Naive B cell (primary cell): ENCODE measurements at regions not wholly inside any gene's neighbourhood (a gene's known extent, or its start where the extent isn't known, plus 50 kb on each side); places are given as distances from the start of the nearest gene placed in this dataset.

Experiments
- ATAC-seq, 2 donors: fragments of 150-1000 bp; cut with Tn5 transposase; 2 replicates each; pipeline ENCODE4 v1.10.0; 2021; ENCODE audit warnings: low read depth in 2 of 2, mild to moderate bottlenecking in 2 of 2, moderate library complexity in 2 of 2
- DNase-seq: peaks from one replicate; pipeline ENCODE4 v3.0.0; 2022
- H3K27ac Mint-ChIP-seq, 6 donors: one replicate each; pipeline ENCODE4 v1.8.0; 2020 to 2022; ENCODE audit warnings: mild to moderate bottlenecking in 6 of 6, mixed read lengths in 6 of 6, moderate library complexity in 5 of 6, inconsistent platforms in 2 of 6
- H3K27me3 Mint-ChIP-seq, 3 donors: one replicate each; pipeline ENCODE4 v1.8.0; 2021 to 2022; ENCODE audit warnings: mixed read lengths in 3 of 3, mild to moderate bottlenecking in 1 of 3
- H3K36me3 Mint-ChIP-seq, 2 donors: one replicate each; pipeline ENCODE4 v1.8.0; 2020 to 2022; ENCODE audit warnings: mixed read lengths in 2 of 2, inconsistent platforms in 1 of 2, mild to moderate bottlenecking in 1 of 2
- H3K4me1 Mint-ChIP-seq, 3 donors: one replicate each; pipeline ENCODE4 v1.8.0; 2020 to 2022; ENCODE audit warnings: mixed read lengths in 3 of 3, inconsistent platforms in 1 of 3, mild to moderate bottlenecking in 1 of 3, moderate library complexity in 1 of 3
- H3K4me3 Mint-ChIP-seq, 8 donors: one replicate each; pipeline ENCODE4 v1.8.0; 2020 to 2022; ENCODE audit warnings: mild to moderate bottlenecking in 8 of 8, mixed read lengths in 8 of 8, moderate library complexity in 8 of 8, inconsistent platforms in 2 of 8
- H3K9me3 Mint-ChIP-seq, 7 donors: one replicate each; pipeline ENCODE4 v1.8.0; 2020 to 2022; ENCODE audit warnings: mixed read lengths in 7 of 7, mild to moderate bottlenecking in 5 of 7, inconsistent platforms in 2 of 7, moderate library complexity in 1 of 7

DNA sequence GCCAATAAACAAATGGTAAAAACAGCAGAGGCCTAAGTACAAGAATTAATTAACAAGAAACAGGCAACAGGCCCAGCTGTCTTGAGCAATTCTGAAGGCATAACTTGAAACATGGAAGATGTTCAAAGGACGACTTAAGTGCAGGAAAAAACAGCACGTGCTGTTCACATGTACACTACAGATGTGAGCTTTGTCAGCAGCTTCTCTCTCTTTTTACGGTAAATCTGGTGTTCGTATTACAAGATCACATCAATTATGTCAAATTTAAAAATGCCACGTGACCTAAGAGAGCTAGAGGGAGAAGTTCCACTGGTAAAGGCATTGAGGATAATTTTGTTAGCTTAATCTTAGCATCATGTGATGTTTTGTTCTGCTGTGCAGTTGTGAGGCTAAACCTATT lies 281.1 kb downstream of the PSAT1 start:
- ATAC-seq (no peak), DNase-seq (no peak)
- H3K27me3 Mint-ChIP-seq, result peaks cover 3 to 12% (median 12%) of the 10 kb centered on the region in 3 donors
- H3K27ac Mint-ChIP-seq, result no peak overlapping the region
- no peaks in the 10 kb centered on the region for H3K36me3 Mint-ChIP-seq
- H3K4me3 Mint-ChIP-seq, result no peak overlapping the region
- no peaks in the 10 kb centered on the region for H3K4me1 Mint-ChIP-seq
- H3K9me3 Mint-ChIP-seq, result no peaks in the 10 kb centered on the region

DNA sequence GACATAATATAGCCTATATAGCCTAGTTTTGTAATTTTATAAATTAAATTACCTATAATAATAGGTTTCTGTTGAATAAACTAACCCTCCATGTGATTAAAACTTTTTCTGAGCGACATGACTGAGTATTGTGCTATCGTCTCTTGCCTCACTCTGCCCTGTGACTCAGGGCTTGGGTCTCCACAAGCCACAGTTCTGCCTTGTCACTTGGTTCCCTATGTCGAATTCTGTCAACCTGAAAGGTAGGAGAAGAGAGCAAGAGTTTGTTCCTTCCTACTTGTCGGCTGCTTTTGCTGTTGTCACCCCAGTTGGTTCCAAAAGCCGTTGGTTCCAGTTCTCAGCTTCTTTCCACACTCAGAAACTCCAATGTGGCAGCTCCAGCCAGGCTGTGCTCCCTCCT lies 285.9 kb downstream of the PSAT1 start:
- Mint-ChIP-seq H3K4me3 (no peak overlapping the region), H3K4me1 (no peaks in the 10 kb centered on the region), H3K27ac (no peak overlapping the region), H3K27me3 (peaks cover 0 to 18% (median 7%) of the 10 kb centered on the region in 3 donors), H3K9me3 (peaks cover 3 to 20% (median 7%) of the 10 kb centered on the region in 7 donors), H3K36me3 (peaks cover 0 to 5% of the 10 kb centered on the region in 2 donors)
- no peak for ATAC-seq
- no peak for DNase-seq

DNA sequence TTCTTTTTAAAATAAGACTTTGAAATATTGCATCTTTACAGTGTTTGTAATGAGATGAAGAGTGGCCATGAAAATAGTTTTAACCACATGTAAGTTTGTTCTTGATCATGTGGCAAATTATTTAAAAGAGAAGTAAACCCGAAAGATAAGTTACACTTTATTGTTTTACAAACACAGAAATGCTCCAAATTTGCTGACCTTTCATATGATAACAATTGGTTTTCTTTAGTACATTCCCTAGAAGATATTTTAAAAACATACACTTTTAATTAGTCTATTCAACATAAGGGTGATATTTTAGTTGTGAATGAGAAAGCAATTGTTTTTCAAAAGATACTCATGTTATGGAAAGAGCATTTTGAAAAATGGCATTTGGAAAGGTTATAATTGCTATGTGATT lies 287.7 kb downstream of the PSAT1 start:
- no peak for ATAC-seq
- H3K9me3 Mint-ChIP-seq, result peaks cover 3 to 20% (median 7%) of the 10 kb centered on the region in 7 donors
- H3K36me3 Mint-ChIP-seq, result peaks cover 0 to 5% of the 10 kb centered on the region in 2 donors
- H3K4me1 Mint-ChIP-seq, result no peaks in the 10 kb centered on the region
- peaks cover 4 to 18% (median 7%) of the 10 kb centered on the region in 3 donors for H3K27me3 Mint-ChIP-seq
- no peak overlapping the region for H3K4me3 Mint-ChIP-seq
- H3K27ac Mint-ChIP-seq, result no peak overlapping the region
- no peak for DNase-seq

DNA sequence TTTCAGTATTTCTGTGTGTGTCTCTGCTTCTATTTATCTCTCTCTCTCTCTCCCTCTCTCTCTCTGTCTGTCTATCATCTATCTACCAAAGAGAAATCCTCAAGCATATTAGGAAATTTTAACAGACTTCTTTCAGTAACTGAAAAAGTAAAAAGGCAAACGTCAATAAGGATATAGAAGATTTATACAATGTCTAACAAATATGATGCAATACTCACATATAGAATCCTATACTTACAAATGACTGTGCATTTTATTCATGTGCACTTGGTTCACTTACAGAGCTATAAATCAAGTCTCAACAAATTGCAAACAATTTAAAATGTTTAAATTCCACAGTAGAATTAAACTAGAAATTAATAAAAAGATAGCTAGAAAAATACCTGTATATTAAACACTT lies 289.0 kb downstream of the PSAT1 start:
- H3K9me3 Mint-ChIP-seq, result peaks cover 3 to 20% (median 7%) of the 10 kb centered on the region in 7 donors
- peaks cover 0 to 5% of the 10 kb centered on the region in 2 donors for H3K36me3 Mint-ChIP-seq
- H3K4me1 Mint-ChIP-seq, result no peaks in the 10 kb centered on the region
- no peak overlapping the region for H3K4me3 Mint-ChIP-seq
- DNase-seq, result no peak
- peaks cover 3 to 10% (median 4%) of the 10 kb centered on the region in 3 donors for H3K27me3 Mint-ChIP-seq
- no peak overlapping the region for H3K27ac Mint-ChIP-seq
- no peak for ATAC-seq

DNA sequence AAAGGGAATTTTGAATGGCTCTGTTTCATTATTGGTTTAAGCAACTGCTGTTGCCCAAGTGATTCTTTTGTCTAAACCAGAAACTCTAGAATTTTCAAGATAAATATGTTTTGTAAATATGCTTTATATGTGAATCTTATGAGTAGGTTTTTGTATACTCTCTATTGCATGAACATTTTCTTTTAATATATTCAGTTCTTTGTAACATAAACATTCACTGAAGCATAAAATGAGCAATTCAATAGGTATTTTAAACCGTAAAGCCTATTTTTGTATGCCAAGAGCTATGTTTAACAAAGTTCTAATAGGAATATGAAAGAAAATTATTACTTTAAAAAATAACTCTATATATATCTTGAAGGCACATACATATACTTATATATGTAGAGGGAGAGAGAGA lies 293.1 kb downstream of the PSAT1 start:
- Mint-ChIP-seq H3K4me3 (no peak overlapping the region), H3K9me3 (peaks cover 0 to 20% (median 7%) of the 10 kb centered on the region in 7 donors), H3K36me3 (peaks cover 0 to 5% of the 10 kb centered on the region in 2 donors), H3K4me1 (no peaks in the 10 kb centered on the region), H3K27ac (no peak overlapping the region), H3K27me3 (peaks cover 0 to 13% (median 4%) of the 10 kb centered on the region in 3 donors)
- DNase-seq, result no peak
- ATAC-seq, result no peak

DNA sequence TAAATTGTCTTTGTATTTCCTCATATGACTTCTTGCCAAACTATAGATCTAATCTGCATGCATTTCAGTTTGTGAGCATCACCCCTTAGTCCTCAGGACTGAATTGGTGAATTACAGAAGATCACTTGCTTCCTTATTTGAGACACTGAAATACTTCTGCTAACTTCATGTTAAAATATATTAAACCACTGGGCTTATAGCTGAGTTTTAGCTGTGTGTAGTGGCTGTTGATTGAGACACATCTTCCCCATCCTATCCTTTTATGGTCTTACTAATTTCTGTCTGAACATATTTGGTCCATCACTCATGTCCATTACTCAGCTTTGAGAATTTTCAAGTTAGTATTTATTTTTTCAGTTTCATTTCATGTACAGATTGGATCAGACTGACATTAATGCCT lies 295.9 kb downstream of the PSAT1 start:
- H3K4me3 Mint-ChIP-seq, result no peak overlapping the region
- peaks cover 0 to 1% (median 0%) of the 10 kb centered on the region in 7 donors for H3K9me3 Mint-ChIP-seq
- no peak overlapping the region for H3K27ac Mint-ChIP-seq
- peaks cover 17 to 26% (median 18%) of the 10 kb centered on the region in 3 donors for H3K27me3 Mint-ChIP-seq
- no peak for DNase-seq
- no peak for ATAC-seq
- no peaks in the 10 kb centered on the region for H3K36me3 Mint-ChIP-seq
- H3K4me1 Mint-ChIP-seq, result no peaks in the 10 kb centered on the region

DNA sequence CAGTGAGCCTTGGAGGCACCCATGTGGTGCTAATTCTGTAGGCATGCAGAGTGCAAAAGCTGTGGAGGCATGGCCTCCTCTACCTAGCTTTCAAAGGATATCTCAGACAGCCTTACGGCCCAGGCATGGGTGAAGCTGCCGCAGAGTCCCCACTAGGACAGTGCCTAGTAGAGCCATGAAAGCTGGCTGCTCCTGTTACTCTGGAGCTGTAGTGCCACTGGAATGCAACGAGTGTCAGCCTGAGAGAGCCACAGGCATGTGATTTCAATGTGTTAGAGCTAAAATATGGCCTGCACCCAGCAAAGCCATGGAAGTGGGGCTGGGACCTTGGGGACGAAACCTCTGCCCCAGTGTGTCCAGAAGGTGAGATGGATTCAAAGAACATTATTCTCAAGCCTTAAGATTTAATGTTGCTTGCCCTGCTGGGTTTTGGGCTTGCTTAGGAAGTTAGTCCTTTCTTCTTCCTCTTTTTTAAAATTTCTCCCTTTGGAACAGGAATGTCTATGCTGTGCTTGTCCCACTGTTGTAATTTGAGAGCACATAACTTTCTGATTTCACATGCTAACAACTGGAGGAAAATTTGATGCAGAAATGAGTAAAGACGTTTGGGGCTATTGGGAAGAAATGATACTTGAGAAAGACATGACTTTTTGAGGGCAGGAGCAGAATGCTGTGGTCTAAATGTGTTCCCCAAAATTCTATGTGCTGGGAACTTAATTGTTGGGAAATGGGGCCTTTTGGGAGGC lies 298.4 kb downstream of the PSAT1 start:
- Mint-ChIP-seq H3K27me3 (peaks cover 15 to 35% (median 22%) of the 10 kb centered on the region in 3 donors), H3K4me3 (no peak overlapping the region), H3K9me3 (peaks cover 0 to 1% (median 0%) of the 10 kb centered on the region in 7 donors), H3K27ac (no peak overlapping the region), H3K4me1 (no peaks in the 10 kb centered on the region), H3K36me3 (no peaks in the 10 kb centered on the region)
- DNase-seq (no peak), ATAC-seq (no peak)

DNA sequence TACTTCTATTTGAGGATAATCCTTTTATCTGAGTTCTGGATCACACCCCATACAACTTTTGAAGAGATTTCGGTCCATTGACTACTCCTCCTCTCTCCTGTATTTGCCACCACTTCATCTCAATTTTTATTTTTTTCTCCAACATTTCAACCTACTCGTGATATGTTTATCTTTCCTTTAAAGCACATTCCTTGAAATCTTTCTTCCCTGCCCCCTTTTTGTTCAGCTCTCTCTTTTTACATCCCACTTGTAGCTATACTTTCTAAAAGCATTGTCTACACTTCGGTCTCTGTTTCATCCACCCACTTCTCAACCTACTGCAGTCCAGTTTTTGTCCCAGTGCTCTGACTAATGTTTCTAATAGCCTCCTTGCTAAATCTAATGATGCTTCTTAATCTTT lies 299.4 kb downstream of the PSAT1 start:
- no peak overlapping the region for H3K4me3 Mint-ChIP-seq
- DNase-seq (no peak), ATAC-seq (no peak)
- peaks cover 0 to 1% (median 0%) of the 10 kb centered on the region in 7 donors for H3K9me3 Mint-ChIP-seq
- no peaks in the 10 kb centered on the region for H3K36me3 Mint-ChIP-seq
- H3K27me3 Mint-ChIP-seq, result peaks cover 15 to 35% (median 22%) of the 10 kb centered on the region in 3 donors
- H3K27ac Mint-ChIP-seq, result no peak overlapping the region
- no peaks in the 10 kb centered on the region for H3K4me1 Mint-ChIP-seq

DNA sequence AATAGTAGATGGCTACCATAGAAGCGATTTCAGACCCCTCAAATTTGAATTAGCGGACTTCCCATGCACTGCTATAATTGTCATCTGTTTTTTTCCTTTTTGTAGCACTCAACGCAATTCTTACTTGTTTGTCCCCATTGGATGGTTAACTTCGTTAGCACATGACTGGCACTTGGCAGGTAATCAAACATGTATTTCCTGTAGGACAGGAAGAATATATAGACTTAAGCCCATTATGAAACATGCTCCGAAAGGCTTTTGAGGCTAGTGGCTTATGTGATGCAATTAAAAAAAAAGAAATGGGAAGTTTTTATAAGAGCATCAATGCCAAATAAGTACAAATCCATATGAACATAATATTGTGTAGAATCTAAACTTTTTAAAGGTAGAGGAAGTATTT lies 301.2 kb downstream of the PSAT1 start:
- Mint-ChIP-seq H3K36me3 (no peaks in the 10 kb centered on the region), H3K4me3 (no peak overlapping the region), H3K4me1 (no peaks in the 10 kb centered on the region), H3K27ac (no peak overlapping the region), H3K9me3 (peaks cover 0 to 1% (median 0%) of the 10 kb centered on the region in 7 donors), H3K27me3 (peaks cover 15 to 29% (median 22%) of the 10 kb centered on the region in 3 donors)
- ATAC-seq, result no peak
- DNase-seq, result no peak

DNA sequence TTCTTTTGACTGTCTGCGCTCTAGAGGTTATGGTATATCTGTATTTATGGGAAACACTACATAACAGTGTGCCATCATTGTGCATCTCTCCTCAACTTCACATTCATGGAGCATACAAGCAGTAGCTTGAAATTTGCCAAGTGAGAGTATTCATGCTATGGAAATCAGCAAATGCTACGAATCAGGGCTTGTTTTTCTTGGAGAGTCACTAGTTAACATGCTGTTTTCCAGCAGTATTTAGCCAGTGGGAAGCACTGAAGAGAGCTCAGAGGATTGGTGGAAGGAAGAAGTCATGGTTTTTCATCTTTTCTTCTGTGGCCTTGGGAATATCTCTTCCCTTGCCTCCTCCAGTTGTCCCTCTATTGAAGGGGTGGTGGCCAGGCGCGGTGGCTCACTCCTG lies 303.0 kb downstream of the PSAT1 start:
- ATAC-seq, result no peak
- no peaks in the 10 kb centered on the region for H3K9me3 Mint-ChIP-seq
- H3K27ac Mint-ChIP-seq, result no peak overlapping the region
- no peaks in the 10 kb centered on the region for H3K4me1 Mint-ChIP-seq
- no peaks in the 10 kb centered on the region for H3K36me3 Mint-ChIP-seq
- H3K4me3 Mint-ChIP-seq, result no peak overlapping the region
- peaks cover 15 to 23% (median 22%) of the 10 kb centered on the region in 3 donors for H3K27me3 Mint-ChIP-seq
- DNase-seq, result no peak

DNA sequence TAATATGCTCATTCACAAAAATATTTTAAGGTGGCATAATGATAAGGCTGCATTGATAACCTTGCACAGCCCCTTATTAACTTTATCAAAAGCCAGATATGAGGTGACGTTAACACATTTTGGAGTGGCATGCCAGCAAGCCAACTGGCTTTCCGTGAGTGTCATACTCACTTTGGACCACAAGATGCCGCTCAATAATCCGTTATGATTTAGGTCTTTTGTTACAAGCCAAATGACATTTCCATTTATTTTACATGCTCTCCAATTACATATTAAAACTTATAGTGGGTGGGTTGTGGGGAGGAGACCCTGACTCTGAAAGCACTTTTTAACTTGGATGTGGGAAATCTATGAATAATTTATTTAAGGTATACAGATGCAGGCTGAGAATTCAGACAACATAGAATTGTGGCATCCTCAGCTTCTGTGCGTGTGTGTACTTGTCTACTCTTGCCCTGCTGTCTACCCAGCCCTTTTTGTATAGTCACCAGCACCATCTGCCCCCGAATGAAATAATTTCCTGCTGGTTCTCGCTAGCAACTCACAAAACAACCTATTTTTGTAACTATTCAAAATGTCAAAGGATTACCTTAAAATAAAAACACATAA lies 305.1 kb downstream of the PSAT1 start:
- Mint-ChIP-seq H3K27me3 (peaks cover 9 to 16% (median 12%) of the 10 kb centered on the region in 3 donors), H3K9me3 (no peaks in the 10 kb centered on the region)
- peak; percentile 23 for DNase-seq

DNA sequence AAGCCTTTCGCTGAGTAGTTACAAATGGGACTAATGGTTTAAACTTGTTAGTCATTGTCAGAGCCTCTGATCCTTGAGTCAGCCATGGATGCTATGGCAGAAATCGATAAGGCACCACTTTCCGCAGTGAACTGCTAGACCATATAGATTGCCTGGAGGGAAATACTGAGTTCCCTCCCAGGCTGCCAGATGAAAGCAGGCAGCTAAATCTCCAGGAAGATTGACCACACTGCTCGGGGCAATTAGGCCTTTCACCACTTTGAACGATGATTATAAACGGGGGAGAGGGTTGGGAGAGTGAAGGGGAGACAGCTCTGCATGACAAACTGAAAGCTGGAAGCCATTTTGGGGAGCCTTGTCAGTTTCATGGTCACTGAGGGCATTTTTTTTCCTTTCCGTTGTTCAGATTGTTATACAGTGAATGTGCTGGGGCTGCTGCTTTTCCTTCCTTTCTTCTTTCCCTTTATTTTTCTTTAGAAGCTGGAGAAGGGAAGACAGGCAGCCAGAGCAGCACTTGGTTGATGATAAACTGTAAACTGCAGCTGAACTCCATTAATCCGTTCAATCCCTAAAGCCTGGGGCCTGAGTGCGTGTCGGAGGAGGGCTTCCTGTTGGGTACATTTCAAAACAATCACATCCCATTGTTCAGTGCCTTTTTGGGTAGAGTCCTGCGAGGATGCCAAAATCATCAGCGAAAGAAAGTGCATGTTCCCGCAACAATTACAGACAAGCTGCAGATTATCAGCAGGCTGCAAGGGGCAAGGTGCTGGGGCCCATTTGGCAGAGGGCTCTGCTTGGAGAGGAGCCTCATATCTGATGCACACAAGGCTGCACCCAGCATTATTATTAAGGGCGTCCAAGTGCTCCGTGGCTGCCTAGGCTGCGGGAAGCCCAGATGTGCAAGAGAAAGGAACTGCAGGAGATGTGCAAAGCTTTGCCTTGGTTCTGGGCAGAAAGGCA lies 308.4 kb downstream of the PSAT1 start:
- Mint-ChIP-seq H3K4me1 (peaks cover 0 to 9% (median 5%) of the 10 kb centered on the region in 3 donors), H3K36me3 (no peaks in the 10 kb centered on the region), H3K27ac (peak overlapping the region in 2 of 6 donors; percentile 13 to 54), H3K9me3 (no peaks in the 10 kb centered on the region), H3K4me3 (no peak overlapping the region), H3K27me3 (peaks cover 0 to 6% (median 3%) of the 10 kb centered on the region in 3 donors)
- ATAC-seq (no peak), DNase-seq (no peak)

More for the DNA sequence above, 305.1 kb downstream of the PSAT1 start:
- peak in 1 of 2 donors; percentile 30 for ATAC-seq
- no peaks in the 10 kb centered on the region for H3K4me1 Mint-ChIP-seq
- H3K36me3 Mint-ChIP-seq, result no peaks in the 10 kb centered on the region
- no peak overlapping the region for H3K4me3 Mint-ChIP-seq
- H3K27ac Mint-ChIP-seq, result no peak overlapping the region

DNA sequence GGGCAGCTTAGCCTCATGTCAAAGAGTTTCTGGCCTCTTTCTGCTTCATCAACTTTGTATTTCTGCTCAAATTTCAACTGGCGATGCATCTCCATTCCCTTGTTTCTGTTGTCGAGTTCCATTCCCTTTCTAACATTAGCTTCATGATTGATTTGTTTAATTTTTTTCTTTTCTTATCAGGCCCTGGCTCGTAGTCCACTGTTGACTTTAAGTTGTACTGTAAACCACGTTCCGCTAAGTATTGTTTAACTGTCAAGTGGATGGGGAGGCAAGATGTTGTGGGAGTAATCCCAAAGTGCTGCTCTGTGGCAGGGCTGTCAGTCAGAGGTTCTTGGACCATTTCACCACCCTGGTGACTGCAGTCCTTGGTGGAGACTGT lies 309.1 kb downstream of the PSAT1 start:
- Mint-ChIP-seq H3K4me1 (peaks cover 0 to 9% (median 5%) of the 10 kb centered on the region in 3 donors), H3K36me3 (no peaks in the 10 kb centered on the region), H3K9me3 (no peaks in the 10 kb centered on the region), H3K27ac (no peak overlapping the region), H3K27me3 (peaks cover 0 to 10% (median 3%) of the 10 kb centered on the region in 3 donors), H3K4me3 (no peak overlapping the region)
- no peak for ATAC-seq
- DNase-seq, result no peak
